ENCODE measurements at regions not wholly inside any gene's neighbourhood (a gene's known extent, or its start where the extent isn't known, plus 50 kb on each side); places are given as distances from the start of the nearest gene placed in this dataset.

- Histone ChIP-seq H3K27me3 (replicated peaks; ENCODE audit: control insufficient read depth, insufficient read depth, low read length) (no peaks in the 10 kb centered on the region), H3K4me3 (ENCODE audit: low read depth, low read length) (no peak overlapping the region), H3K4me1 (peaks cover 41% of the 10 kb centered on the region), H3K36me3 (ENCODE audit: control insufficient read depth, insufficient read depth, low read length) (no peaks in the 10 kb centered on the region), H3K9me3 (no peaks in the 10 kb centered on the region)
- peak overlapping the region; percentile 32 for H3K4me3 Mint-ChIP-seq (ENCODE audit: unreplicated experiment)
- TF ChIP-seq CTCF (IDR thresholded peaks at IDR 0.05; ENCODE audit: insufficient read depth in 1 of 2, low read depth in 1 of 2, low read length in 1 of 2, severe bottlenecking in 1 of 2, unreplicated experiment in 1 of 2): no peak
- ChIA-PET POLR2A (interaction anchor here (0.6 kb wide), 2 partner anchors 71 to 165 kb away, joined by 3 to 7 read pairs; partner anchors contain the start of gene TSC22D2), CTCF (no interaction called here)
- intact Hi-C loops (cut with micrococcal nuclease; ENCODE audit: unreplicated experiment): loop anchor here (2.0 to 5.0 kb wide), 2 partner anchors 34 to 127 kb away; no protein-coding TSS in a partner anchor
- no peaks in the 10 kb centered on the region for H3K36me3 Mint-ChIP-seq (ENCODE audit: insufficient read depth, unreplicated experiment)
- peaks cover 18% of the 10 kb centered on the region for H3K9me3 Mint-ChIP-seq (ENCODE audit: unreplicated experiment)
- no peaks in the 10 kb centered on the region for H3K27me3 Mint-ChIP-seq (ENCODE audit: insufficient read depth, unreplicated experiment)
- BruUV-seq (replicated peaks): no TSS peak
- H3K27ac Mint-ChIP-seq (ENCODE audit: unreplicated experiment): no peak overlapping the region
- DNase-seq: peak in 1 of 2 experiments; percentile 15
- H3K4me1 Mint-ChIP-seq (ENCODE audit: low read depth, unreplicated experiment): peaks cover 42% of the 10 kb centered on the region
Observed at GRCh38 chr3:150243466-150243865, 164.6 kb upstream of the TSC22D2 start.

- TF ChIP-seq CTCF (IDR thresholded peaks at IDR 0.05; ENCODE audit: insufficient read depth in 1 of 2, low read depth in 1 of 2, low read length in 1 of 2, severe bottlenecking in 1 of 2, unreplicated experiment in 1 of 2): no peak
- H3K27me3 Mint-ChIP-seq (ENCODE audit: insufficient read depth, unreplicated experiment): no peaks in the 10 kb centered on the region
- H3K9me3 Mint-ChIP-seq (ENCODE audit: unreplicated experiment): peaks cover 18% of the 10 kb centered on the region
- BruUV-seq (replicated peaks): no TSS peak
- intact Hi-C loops (cut with micrococcal nuclease; ENCODE audit: unreplicated experiment): loop anchor here (2.0 to 5.0 kb wide), 2 partner anchors 35 to 128 kb away; no protein-coding TSS in a partner anchor
- no peaks in the 10 kb centered on the region for H3K36me3 ChIP-seq (ENCODE audit: control insufficient read depth, insufficient read depth, low read length)
- H3K27ac Mint-ChIP-seq (ENCODE audit: unreplicated experiment): no peak overlapping the region
- CTCF ChIA-PET: interaction anchor here (1.0 kb wide), 1 partner anchor 167 kb away, joined by 5 read pairs; no protein-coding TSS in a partner anchor
- H3K4me1 Mint-ChIP-seq (ENCODE audit: low read depth, unreplicated experiment): peaks cover 36% of the 10 kb centered on the region
- H3K4me3 Mint-ChIP-seq (ENCODE audit: unreplicated experiment): no peak overlapping the region
- H3K36me3 Mint-ChIP-seq (ENCODE audit: insufficient read depth, unreplicated experiment): no peaks in the 10 kb centered on the region
- no peaks in the 10 kb centered on the region for H3K9me3 ChIP-seq
- DNase-seq: no peak
- POLR2A ChIA-PET: no interaction called here
- no peaks in the 10 kb centered on the region for H3K27me3 ChIP-seq (replicated peaks; ENCODE audit: control insufficient read depth, insufficient read depth, low read length)
- H3K4me3 ChIP-seq (ENCODE audit: low read depth, low read length): no peak overlapping the region
- H3K4me1 ChIP-seq: peaks cover 36% of the 10 kb centered on the region
Observed at GRCh38 chr3:150242220-150242936, 165.7 kb upstream of the TSC22D2 start.

- Histone ChIP-seq H3K36me3 (ENCODE audit: control insufficient read depth, insufficient read depth, low read length) (no peaks in the 10 kb centered on the region), H3K4me3 (ENCODE audit: low read depth, low read length) (no peak overlapping the region), H3K9me3 (no peaks in the 10 kb centered on the region), H3K4me1 (peaks cover 36% of the 10 kb centered on the region), H3K27me3 (replicated peaks; ENCODE audit: control insufficient read depth, insufficient read depth, low read length) (no peaks in the 10 kb centered on the region)
- ChIA-PET CTCF (interaction anchor here (0.6 to 1.5 kb wide), 2 partner anchors 169 to 272 kb away, joined by 6 read pairs; no protein-coding TSS in a partner anchor), POLR2A (no interaction called here)
- Mint-ChIP-seq H3K36me3 (ENCODE audit: insufficient read depth, unreplicated experiment) (no peaks in the 10 kb centered on the region), H3K27ac (ENCODE audit: unreplicated experiment) (peak overlapping the region; percentile 12), H3K4me1 (ENCODE audit: low read depth, unreplicated experiment) (peaks cover 36% of the 10 kb centered on the region), H3K9me3 (ENCODE audit: unreplicated experiment) (peaks cover 18% of the 10 kb centered on the region), H3K27me3 (ENCODE audit: insufficient read depth, unreplicated experiment) (no peaks in the 10 kb centered on the region), H3K4me3 (ENCODE audit: unreplicated experiment) (no peak overlapping the region)
- TF ChIP-seq CTCF (IDR thresholded peaks at IDR 0.05; ENCODE audit: insufficient read depth in 1 of 2, low read depth in 1 of 2, low read length in 1 of 2, severe bottlenecking in 1 of 2, unreplicated experiment in 1 of 2): no peak
- BruUV-seq (replicated peaks): no TSS peak
- DNase-seq: no peak
- intact Hi-C loops (cut with micrococcal nuclease; ENCODE audit: unreplicated experiment): loop anchor here (5.0 kb wide), 1 partner anchor 36 kb away; no protein-coding TSS in a partner anchor
Observed at GRCh38 chr3:150240891-150241290, 167.2 kb upstream of the TSC22D2 start.
